DOHH2 (cell line): ENCODE measurements at regions not wholly inside any gene's neighbourhood (a gene's known extent, or its start where the extent isn't known, plus 50 kb on each side); places are given as distances from the start of the nearest gene placed in this dataset.

Source experiments
- H3F3A ChIP-seq: fragments of 200-600 bp; sonication (generic), shearing (Covaris generic); 2 replicates; pipeline ENCODE4 v1.6.0; 2016; ENCODE audit warnings: antibody characterized with exemption, mild to moderate bottlenecking; ENCODE audit not compliant: control insufficient read depth, insufficient read depth
- H3K27ac ChIP-seq: fragments of 200-600 bp; sonication (generic); 2 replicates; pipeline ENCODE4 v1.5.1; 2014; ENCODE audit warnings: low read depth, mild to moderate bottlenecking, low read length, moderate library complexity
- H3K27me3 ChIP-seq: fragments of 200-600 bp; sonication (generic); 2 replicates; pipeline ENCODE4 v1.6.1; 2014; ENCODE audit warnings: mild to moderate bottlenecking, low read length, mixed read lengths; ENCODE audit not compliant: control insufficient read depth
- H3K36me3 ChIP-seq: fragments of 200-600 bp; sonication (generic); 2 replicates; pipeline ENCODE4 v1.6.1; 2014; ENCODE audit warnings: mild to moderate bottlenecking, low read length, moderate library complexity, mixed read lengths; ENCODE audit not compliant: control insufficient read depth
- H3K4me1 ChIP-seq: fragments of 200-600 bp; sonication (generic); 2 replicates; pipeline ENCODE4 v1.6.1; 2014; ENCODE audit warnings: mild to moderate bottlenecking, low read length, mixed read lengths; ENCODE audit not compliant: control insufficient read depth
- H3K4me2 ChIP-seq: fragments of 200-600 bp; sonication (generic); 2 replicates; pipeline ENCODE4 v1.6.0; 2014; ENCODE audit warnings: mild to moderate bottlenecking, low read length, moderate library complexity
- H3K4me3 ChIP-seq: fragments of 200-600 bp; sonication (generic); 2 replicates; pipeline ENCODE4 v1.5.1; 2014; ENCODE audit warnings: mild to moderate bottlenecking, low read length, mixed read lengths
- H3K79me2 ChIP-seq: fragments of 200-600 bp; sonication (generic); 2 replicates; pipeline ENCODE4 v1.6.1; 2014; ENCODE audit warnings: mild to moderate bottlenecking, low read length, mixed read lengths; ENCODE audit not compliant: control insufficient read depth
- H3K9me2 ChIP-seq: fragments of 200-600 bp; sonication (generic); replicated peaks from 2 replicates; pipeline ENCODE4 v1.6.1; 2014; ENCODE audit warnings: mild to moderate bottlenecking, low read length, mixed read lengths; ENCODE audit not compliant: control insufficient read depth
- H3K9me3 ChIP-seq: fragments of 200-600 bp; sonication (generic); 2 replicates; pipeline ENCODE4 v1.6.1; 2014; ENCODE audit warnings: antibody characterized with exemption, low read length, mixed read lengths; ENCODE audit not compliant: control insufficient read depth, insufficient read depth
- H4K20me1 ChIP-seq: fragments of 200-600 bp; sonication (generic); 2 replicates; pipeline ENCODE4 v1.6.0; 2014; ENCODE audit warnings: low read depth, mild to moderate bottlenecking, antibody characterized with exemption, low read length, moderate library complexity; ENCODE audit not compliant: control insufficient read depth, insufficient read depth
- EZH2phosphoT487 ChIP-seq: fragments of 200-600 bp; sonication (generic); IDR thresholded peaks from 2 replicates; pipeline ENCODE4 v1.6.1; 2017; ENCODE audit warnings: borderline replicate concordance, mild to moderate bottlenecking, antibody characterized with exemption, low read length, moderate library complexity, mixed read lengths
- TF ChIP-seq, protein P1 (sequence below): fragments of 200-600 bp; sonication (generic); IDR thresholded peaks from one replicate; pipeline ENCODE4 v1.5.1; 2014; ENCODE audit warnings: antibody characterized with exemption, mild to moderate bottlenecking, low read depth, low read length; ENCODE audit not compliant: poor library complexity, severe bottlenecking

DNA sequence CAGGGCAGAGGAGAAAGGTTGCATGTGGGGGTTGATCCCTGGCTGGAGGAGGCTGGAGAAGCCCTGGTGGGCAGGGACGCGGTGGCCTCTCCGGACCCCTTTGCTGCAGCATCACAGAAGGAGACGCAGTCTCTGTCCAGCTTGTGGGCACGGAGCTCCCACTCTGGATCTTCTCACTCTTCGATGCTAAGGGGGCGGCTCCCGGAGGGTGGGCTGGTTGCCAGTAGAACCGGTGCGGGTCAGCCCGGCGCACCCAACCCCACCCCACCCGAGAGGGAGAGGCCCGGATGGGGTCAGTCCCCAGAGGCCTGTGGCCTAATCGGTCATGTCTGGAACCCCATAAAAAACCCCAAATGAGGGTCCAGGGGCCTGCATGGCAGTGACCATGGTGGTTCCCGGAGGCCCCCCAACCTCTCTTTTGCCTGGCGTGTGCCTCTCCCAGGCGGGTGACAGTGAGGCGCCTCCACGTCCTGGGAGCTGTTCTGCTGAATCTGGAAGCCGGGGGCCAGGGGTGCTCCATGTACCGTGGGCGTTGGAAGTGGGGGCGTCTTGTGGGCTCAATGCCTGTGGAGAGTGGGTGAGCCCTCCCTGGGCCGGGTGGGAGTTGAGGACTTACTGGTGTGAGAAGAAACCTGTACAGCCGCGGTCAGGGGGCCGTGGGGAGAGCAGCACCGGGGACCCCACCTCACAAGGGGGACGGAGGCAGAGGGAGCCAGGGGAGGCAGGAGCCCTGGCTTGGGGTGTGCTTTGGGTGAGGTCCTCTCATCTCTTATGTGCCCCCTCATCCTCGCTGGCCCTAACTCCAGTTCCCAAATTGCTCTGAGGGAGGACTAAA lies 79.6 kb downstream of the RTP5 start:
- TF ChIP-seq, protein P1, sequence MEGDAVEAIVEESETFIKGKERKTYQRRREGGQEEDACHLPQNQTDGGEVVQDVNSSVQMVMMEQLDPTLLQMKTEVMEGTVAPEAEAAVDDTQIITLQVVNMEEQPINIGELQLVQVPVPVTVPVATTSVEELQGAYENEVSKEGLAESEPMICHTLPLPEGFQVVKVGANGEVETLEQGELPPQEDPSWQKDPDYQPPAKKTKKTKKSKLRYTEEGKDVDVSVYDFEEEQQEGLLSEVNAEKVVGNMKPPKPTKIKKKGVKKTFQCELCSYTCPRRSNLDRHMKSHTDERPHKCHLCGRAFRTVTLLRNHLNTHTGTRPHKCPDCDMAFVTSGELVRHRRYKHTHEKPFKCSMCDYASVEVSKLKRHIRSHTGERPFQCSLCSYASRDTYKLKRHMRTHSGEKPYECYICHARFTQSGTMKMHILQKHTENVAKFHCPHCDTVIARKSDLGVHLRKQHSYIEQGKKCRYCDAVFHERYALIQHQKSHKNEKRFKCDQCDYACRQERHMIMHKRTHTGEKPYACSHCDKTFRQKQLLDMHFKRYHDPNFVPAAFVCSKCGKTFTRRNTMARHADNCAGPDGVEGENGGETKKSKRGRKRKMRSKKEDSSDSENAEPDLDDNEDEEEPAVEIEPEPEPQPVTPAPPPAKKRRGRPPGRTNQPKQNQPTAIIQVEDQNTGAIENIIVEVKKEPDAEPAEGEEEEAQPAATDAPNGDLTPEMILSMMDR = no peak
- TF ChIP-seq EZH2phosphoT487 = no peak
- Histone ChIP-seq H3K36me3 (no peaks in the 10 kb centered on the region), H3K4me3 (no peak overlapping the region), H3K79me2 (no peaks in the 10 kb centered on the region), H3K27me3 (no peaks in the 10 kb centered on the region), H3K9me3 (no peaks in the 10 kb centered on the region), H3K4me1 (peaks cover 11% of the 10 kb centered on the region), H3K27ac (no peak overlapping the region), H4K20me1 (no peaks in the 10 kb centered on the region), H3K9me2 (no peaks in the 10 kb centered on the region), H3F3A (no peaks in the 10 kb centered on the region), H3K4me2 (no peak overlapping the region)

DNA sequence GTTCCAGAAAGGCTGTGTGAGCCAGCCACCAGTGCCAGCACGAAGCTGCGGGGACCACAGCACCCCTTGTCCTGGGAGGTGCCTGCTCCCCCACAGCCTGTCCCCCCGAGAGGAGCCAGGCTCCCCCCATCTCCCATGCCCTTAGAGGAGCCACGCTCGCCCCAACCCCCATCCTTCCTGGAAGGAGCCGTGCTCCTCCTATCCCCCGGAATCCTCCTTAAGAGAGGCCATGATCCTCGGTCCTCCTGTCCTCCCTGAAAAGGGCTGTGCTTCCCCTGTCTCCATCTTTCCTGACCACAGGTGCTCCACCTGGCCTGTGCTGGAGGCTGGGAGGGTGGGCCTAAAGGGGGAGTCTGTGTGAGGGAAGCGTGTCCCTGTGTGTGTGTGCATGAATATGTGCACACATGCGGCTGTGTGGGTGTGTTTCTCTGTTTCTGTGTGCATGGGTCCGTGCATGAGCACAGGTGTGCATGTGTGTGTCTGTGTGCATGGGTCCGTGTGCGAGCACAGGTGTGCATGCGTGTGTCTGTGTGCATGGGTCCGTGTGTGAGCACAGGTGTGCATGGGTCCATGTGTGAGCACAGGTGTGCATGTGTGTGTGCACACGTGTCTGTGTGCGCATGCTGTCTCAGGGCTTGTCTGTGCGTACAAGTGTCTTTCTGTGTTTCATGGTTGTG lies 80.3 kb downstream of the RTP5 start:
- Histone ChIP-seq H3F3A (no peaks in the 10 kb centered on the region), H3K79me2 (no peaks in the 10 kb centered on the region), H3K4me3 (no peak overlapping the region), H3K27ac (no peak overlapping the region), H3K4me2 (no peak overlapping the region), H3K27me3 (no peaks in the 10 kb centered on the region), H4K20me1 (no peaks in the 10 kb centered on the region), H3K36me3 (no peaks in the 10 kb centered on the region), H3K9me2 (no peaks in the 10 kb centered on the region), H3K9me3 (no peaks in the 10 kb centered on the region), H3K4me1 (peaks cover 11% of the 10 kb centered on the region)
- TF ChIP-seq, protein P1 = no peak
- no peak for TF ChIP-seq EZH2phosphoT487

DNA sequence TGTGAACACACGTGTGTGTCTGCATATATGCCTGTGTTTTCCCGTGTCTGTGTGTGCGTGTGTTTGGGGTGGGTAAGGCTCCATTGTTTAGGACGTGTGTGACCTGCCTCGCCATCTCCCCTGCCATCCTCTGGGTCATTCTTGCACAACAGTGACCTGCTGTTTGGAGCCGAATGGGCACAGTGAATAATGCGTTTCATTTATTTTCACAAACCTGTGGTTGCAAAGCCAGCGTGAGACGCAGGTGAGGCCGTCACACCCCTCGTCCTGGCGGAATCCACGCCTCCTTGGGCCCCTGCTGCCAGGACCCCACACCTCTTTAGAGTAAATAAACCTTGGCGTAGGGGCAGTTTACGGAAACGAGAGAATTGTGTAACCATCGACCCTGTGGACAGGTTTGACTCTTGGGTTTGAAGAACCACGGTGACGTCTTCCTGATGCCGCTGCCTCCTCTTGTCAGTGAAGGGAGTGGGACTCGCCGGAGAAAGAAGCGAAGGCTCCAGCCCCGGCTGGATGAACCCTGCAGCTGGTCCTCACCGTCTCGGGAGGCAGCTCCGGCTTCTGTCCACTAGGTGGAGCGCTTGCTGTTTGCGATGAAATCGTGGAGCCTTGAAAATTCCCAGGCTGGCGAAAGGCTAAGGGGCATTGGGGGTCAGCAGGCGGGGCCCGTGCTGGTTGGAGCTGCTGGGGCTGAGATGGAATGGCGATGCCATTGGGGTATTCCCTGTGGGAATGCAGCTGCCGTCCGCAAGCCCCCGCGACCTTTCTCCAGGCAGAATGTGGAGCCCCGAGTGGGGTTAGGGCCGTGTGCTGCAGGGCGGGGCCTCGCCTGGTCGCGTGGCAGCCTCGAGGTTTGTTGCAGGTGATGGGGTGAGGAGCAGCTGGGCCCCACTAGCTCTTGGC lies 81.1 kb downstream of the RTP5 start:
- no peaks in the 10 kb centered on the region for H4K20me1 ChIP-seq

More for the DNA sequence above, 81.1 kb downstream of the RTP5 start:
- peaks cover 11% of the 10 kb centered on the region for H3K4me1 ChIP-seq
- H3K9me2 ChIP-seq = no peaks in the 10 kb centered on the region
- no peaks in the 10 kb centered on the region for H3K36me3 ChIP-seq
- no peak overlapping the region for H3K27ac ChIP-seq
- no peaks in the 10 kb centered on the region for H3K9me3 ChIP-seq
- no peak overlapping the region for H3K4me3 ChIP-seq
- no peaks in the 10 kb centered on the region for H3K27me3 ChIP-seq
- no peaks in the 10 kb centered on the region for H3K79me2 ChIP-seq
- no peaks in the 10 kb centered on the region for H3F3A ChIP-seq
- TF ChIP-seq, protein P1 = peak; percentile 93
- TF ChIP-seq EZH2phosphoT487 = no peak
- H3K4me2 ChIP-seq = peak overlapping the region; percentile 35
